GM10266 (cell line): ENCODE measurements at regions not wholly inside any gene's neighbourhood (a gene's known extent, or its start where the extent isn't known, plus 50 kb on each side); places are given as distances from the start of the nearest gene placed in this dataset.

ENCODE experiments used
- DNase-seq: peaks from one replicate; pipeline ENCODE4 v3.0.0; 2012; ENCODE audit errors: extremely low spot score
- TF ChIP-seq, protein P1 (sequence below): IDR thresholded peaks from 2 replicates; pipeline ENCODE4 v1.5.1; 2012; ENCODE audit warnings: mild to moderate bottlenecking, low read depth; ENCODE audit not compliant: control insufficient read depth, insufficient read depth; ENCODE audit errors: missing control alignments

DNA sequence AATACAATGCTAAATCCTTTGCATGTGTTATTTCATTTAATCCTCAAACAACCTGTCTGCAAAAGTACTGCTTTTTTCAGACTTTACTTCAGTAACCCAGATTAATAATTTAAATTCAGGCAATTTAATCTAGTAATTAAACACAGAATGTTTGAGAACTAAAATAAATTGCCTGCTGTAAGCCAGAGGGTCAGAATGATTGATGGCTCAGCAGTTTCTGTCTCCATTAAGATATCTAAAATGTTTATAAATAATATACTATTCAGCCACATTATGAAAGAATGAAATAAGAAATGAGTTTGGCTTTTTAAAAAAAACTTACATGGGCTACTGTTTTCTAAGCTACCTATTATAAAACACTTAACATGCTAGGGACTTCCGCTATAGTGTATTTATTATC is 846.0 kb downstream of the FAM181B start:
- TF ChIP-seq, protein P1, sequence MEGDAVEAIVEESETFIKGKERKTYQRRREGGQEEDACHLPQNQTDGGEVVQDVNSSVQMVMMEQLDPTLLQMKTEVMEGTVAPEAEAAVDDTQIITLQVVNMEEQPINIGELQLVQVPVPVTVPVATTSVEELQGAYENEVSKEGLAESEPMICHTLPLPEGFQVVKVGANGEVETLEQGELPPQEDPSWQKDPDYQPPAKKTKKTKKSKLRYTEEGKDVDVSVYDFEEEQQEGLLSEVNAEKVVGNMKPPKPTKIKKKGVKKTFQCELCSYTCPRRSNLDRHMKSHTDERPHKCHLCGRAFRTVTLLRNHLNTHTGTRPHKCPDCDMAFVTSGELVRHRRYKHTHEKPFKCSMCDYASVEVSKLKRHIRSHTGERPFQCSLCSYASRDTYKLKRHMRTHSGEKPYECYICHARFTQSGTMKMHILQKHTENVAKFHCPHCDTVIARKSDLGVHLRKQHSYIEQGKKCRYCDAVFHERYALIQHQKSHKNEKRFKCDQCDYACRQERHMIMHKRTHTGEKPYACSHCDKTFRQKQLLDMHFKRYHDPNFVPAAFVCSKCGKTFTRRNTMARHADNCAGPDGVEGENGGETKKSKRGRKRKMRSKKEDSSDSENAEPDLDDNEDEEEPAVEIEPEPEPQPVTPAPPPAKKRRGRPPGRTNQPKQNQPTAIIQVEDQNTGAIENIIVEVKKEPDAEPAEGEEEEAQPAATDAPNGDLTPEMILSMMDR = no peak
- no peak for DNase-seq

DNA sequence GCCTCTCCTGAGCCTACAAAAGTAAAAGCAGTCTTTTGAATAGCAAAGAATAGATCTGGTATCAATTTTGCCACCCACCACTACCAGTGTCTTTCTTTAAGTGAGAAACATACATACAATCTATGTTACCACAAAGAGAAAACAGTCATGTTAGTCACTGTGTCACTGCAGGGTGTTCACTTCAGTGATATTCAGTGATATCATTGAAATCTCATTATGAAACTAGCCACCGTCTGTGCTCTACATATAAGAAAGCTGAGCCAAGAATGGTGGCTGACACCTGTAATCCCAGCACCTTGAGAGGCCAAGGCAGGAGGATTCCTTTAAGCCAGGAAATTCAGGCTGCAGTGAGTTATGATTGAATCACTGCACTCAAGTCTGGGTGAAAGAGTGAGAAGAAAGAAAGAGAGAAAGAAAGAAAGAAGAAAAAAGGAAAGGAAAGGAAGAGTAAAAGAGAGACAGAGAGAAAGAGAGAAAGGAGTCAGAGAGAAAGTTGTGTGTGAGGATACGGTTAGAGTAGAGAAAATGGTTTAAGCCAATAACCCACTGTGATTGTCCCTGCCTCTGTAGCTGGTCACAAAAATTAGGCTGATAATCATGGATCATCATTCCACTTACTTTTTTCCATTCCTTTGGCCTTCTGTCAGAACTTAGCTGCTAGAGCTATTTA is 847.1 kb downstream of the FAM181B start:
- TF ChIP-seq, protein P1 = no peak
- DNase-seq = no peak

DNA sequence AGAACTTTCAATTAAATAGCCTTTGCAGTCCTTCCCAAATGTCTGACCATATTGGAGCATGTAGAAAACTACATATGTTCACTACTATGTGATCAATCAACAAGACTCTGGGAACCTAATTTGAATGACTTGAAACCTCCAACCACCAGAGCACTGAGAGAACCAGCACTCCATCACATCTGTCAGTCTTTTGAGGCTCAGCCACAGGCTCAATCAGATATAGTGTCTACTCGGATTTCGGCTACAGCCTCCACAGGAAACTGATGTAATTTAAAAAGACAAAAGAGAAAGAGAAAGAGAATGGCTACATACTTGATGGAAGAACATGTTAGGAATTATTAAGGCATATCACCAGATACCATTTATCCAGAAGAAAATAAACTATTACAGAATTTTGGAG is 859.0 kb downstream of the FAM181B start:
- TF ChIP-seq, protein P1 = no peak
- DNase-seq = no peak

DNA sequence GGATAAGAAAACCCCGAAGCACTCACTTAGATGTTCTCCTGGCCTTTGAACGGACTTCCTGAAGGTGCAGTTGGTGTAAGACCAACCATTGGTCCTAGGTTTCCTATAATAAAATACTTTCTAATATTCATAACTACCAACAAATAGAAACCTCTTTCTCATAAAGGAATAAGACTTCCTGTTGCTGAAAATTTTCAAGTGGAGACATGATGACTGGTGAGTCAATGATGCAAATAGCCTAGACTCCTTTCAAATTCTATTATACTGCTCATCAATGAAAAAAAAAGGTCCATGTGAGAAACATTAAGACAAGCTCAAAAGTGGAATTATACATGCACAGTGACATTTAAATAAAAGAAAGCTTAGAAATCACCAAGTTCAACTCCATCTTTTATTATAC is 862.8 kb downstream of the FAM181B start:
- DNase-seq = no peak

DNA sequence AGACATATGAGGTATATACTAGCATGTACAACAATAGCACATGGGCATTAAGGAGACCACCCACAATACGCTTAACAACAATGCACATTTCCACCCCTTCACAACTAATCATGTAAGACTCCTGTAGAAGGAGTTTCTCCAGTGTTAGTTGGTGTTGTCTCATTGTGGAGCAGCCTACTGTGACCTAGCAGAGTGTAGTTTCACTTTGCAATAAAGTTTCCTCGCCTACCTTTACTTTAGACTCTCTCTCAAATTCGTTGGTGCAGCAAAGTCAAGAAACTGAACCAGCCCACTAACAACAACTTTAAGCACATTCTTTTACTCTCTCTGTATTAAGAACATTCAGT is 863.6 kb downstream of the FAM181B start:
- DNase-seq = peak; percentile 4
- TF ChIP-seq, protein P1 = no peak

More for the DNA sequence above, 862.8 kb downstream of the FAM181B start:
- TF ChIP-seq, protein P1 = no peak

DNA sequence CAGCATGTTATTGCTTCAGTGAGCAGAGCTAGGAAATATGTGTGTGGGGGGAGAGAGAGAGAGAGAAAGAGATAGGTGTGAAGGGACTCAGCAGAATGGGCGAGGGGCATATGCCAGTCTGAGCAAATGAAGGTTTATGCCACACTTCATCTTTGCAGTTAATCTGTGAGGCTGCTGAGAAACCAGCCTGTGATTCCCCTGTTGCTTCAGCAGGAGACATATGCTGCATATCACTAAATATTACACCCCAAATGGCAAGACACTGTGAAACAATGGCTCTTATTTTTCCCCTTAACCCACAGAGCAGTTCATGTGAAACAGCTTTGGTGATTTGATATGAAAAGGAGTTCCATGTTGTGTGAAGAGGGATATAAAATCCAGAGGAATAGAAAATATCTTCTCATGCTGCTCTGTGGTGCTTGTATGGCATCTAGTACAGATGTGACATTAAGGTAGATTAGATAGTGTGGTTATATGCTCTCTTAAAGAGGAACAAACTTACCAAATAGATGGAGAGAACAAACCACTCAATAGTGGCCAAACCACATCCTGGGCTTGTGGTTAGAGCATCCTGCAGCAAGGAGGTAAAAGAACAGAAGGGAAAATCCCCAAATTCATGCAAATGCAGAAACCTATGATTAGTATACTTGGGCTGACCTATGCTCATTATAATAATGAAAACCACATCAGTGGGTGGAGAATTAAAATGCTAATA is 864.2 kb downstream of the FAM181B start:
- TF ChIP-seq, protein P1 = no peak
- DNase-seq = peak; percentile 27

DNA sequence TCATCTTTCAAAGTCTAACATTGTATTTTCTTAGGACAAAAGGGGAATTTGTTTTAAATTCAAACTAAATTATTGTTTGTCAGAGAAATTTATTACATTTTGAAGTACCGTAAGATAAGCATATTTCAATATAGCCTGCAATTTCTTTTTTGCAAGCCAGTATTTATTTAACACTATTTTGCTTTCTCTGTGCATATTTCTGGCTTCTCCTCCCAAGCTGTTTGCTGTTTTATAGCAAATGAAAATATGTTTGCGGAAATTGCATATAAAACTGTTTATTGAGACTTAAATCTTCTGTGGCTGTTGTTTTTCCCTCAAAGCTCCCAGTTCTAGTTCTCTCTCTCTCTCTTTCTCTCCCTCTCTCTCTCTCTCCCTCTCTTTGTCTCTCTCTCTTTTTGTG is 866.8 kb downstream of the FAM181B start:
- TF ChIP-seq, protein P1 = no peak
- no peak for DNase-seq
